K562 (cell line): ENCODE measurements at regions not wholly inside any gene's neighbourhood (a gene's known extent, or its start where the extent isn't known, plus 50 kb on each side); places are given as distances from the start of the nearest gene placed in this dataset.
A peak's percentile ranks its signal among the peaks of the same experiment; 100 is the strongest.

Experiments
- ATAC-seq: fragments of 200-7000 bp; cut with Tn5 transposase; 3 replicates; pipeline ENCODE4 v1.9.1; 2020; ENCODE audit warnings: moderate library complexity
- BruUV-seq: library from RNA; stranded (reverse); fragments of 400-500 nt; replicated peaks from 2 replicates; lab custom pipeline; 2021; lab: Mats Ljungman, UMichigan
- CTCF ChIA-PET: fragments of 300-600 bp; formaldehyde crosslinking; extraction: SDS; loops from one replicate; lab custom pipeline; 2021; ENCODE audit warnings: low intra/inter-chr PET ratio; lab: Yijun Ruan, JAX
- POLR2A ChIA-PET: fragments of 300-600, 350-650 bp; sonication (Branson Sonifier 250); formaldehyde crosslinking; extraction: SDS; loops from one replicate; lab custom pipeline; 2021; ENCODE audit warnings: antibody characterized with exemption, inconsistent platforms; lab: Yijun Ruan, JAX
- DNase-seq, 4 experiments: peaks; one replicate each; pipeline versions ENCODE4 v3.0.0 to v3.0.0-alpha.2; 2011 to 2018; ENCODE audit warnings: low spot score in 3 of 4, mixed read lengths in 3 of 4; ENCODE audit errors: extremely low read depth in 1 of 4
- FAIRE-seq: peaks from 2 replicates; lab custom pipeline; 2011; peaks lifted over from hg19 to GRCh38; lab: Jason Lieb, UNC
- H2AFZ ChIP-seq: 2 replicates; pipeline ENCODE4 v1.6.0; 2011; ENCODE audit warnings: low read depth, low read length, control low read depth, inconsistent platforms
- H3K27ac ChIP-seq: fragments of 200-600 bp; 3 replicates; pipeline ENCODE4 v1.8.0; 2011; ENCODE audit warnings: low read depth, mild to moderate bottlenecking, control low read depth, inconsistent platforms, low read length, moderate library complexity, mixed read lengths; ENCODE audit errors: extremely low read depth
- H3K27me3 ChIP-seq, 2 experiments: fragments of 300-600 bp in 1 of 2; 2 replicates in 1 of 2; 3 replicates in 1 of 2; pipeline versions ENCODE4 v1.6.0 to v1.8.0; 2011; ENCODE audit warnings: inconsistent platforms in 2 of 2, low read length in 2 of 2, mild to moderate bottlenecking in 1 of 2, mixed read lengths in 1 of 2, moderate library complexity in 1 of 2; ENCODE audit not compliant: control insufficient read depth in 2 of 2, insufficient read depth in 2 of 2
- H3K36me3 ChIP-seq: fragments of 300-600 bp; 3 replicates; pipeline ENCODE4 v1.8.0; 2011; ENCODE audit warnings: mild to moderate bottlenecking, low read length, inconsistent platforms; ENCODE audit not compliant: control insufficient read depth, insufficient read depth
- H3K4me1 ChIP-seq, 2 experiments: fragments of 200-600 bp in 1 of 2; replicated peaks in 1 of 2; 2 replicates in 1 of 2; 3 replicates in 1 of 2; pipeline versions ENCODE4 v1.5.1 to v1.8.0; 2011; ENCODE audit warnings: inconsistent platforms in 2 of 2, low read length in 2 of 2, mild to moderate bottlenecking in 1 of 2, mixed read lengths in 1 of 2, moderate library complexity in 1 of 2; ENCODE audit not compliant: control insufficient read depth in 2 of 2, insufficient read depth in 2 of 2
- H3K4me2 ChIP-seq: 2 replicates; pipeline ENCODE4 v1.6.1; 2011; ENCODE audit warnings: low read length, control low read depth, inconsistent platforms, mixed read lengths; ENCODE audit not compliant: insufficient read depth
- H3K4me3 ChIP-seq: fragments of 200-600 bp; sonication (generic), shearing (Covaris generic); 2 replicates; pipeline ENCODE4 v1.5.1; 2016; ENCODE audit warnings: control low read depth, inconsistent platforms
- H3K79me2 ChIP-seq: fragments of 200-600 bp; 3 replicates; pipeline ENCODE4 v1.8.0; 2011; ENCODE audit warnings: low read length, inconsistent platforms; ENCODE audit not compliant: control insufficient read depth, insufficient read depth
- H3K9ac ChIP-seq, 2 experiments: 2 replicates each; pipeline versions ENCODE4 v1.6.0 to v1.6.1; 2011; ENCODE audit warnings: low read depth in 2 of 2, low read length in 2 of 2, control low read depth in 1 of 2, inconsistent platforms in 1 of 2, mild to moderate bottlenecking in 1 of 2, mixed read lengths in 1 of 2; ENCODE audit not compliant: insufficient read depth in 1 of 2
- H3K9me1 ChIP-seq: one replicate; pipeline ENCODE4 v1.6.0; 2011; ENCODE audit warnings: inconsistent platforms, mild to moderate bottlenecking, low read length, moderate library complexity; ENCODE audit not compliant: control insufficient read depth, insufficient read depth
- H3K9me3 ChIP-seq: replicated peaks from 2 replicates; pipeline ENCODE4 v1.5.1; 2011; ENCODE audit warnings: low read depth, low read length, inconsistent platforms; ENCODE audit not compliant: control insufficient read depth, insufficient read depth
- H4K20me1 ChIP-seq: replicated peaks from 2 replicates; pipeline ENCODE4 v1.6.1; 2011; ENCODE audit warnings: low read length, inconsistent platforms, mixed read lengths; ENCODE audit not compliant: control insufficient read depth, insufficient read depth
- FOXK1 ChIP-seq: sonication (generic); formaldehyde crosslinking; IDR thresholded peaks from 2 replicates; pipeline ENCODE4 v1.8.0; 2022; ENCODE audit warnings: missing genetic modification reagents, mild to moderate bottlenecking, borderline replicate concordance
- HDGF ChIP-seq: fragments of 450-650 bp; IDR thresholded peaks from 2 replicates; pipeline ENCODE4 v1.6.1; 2016
- NCOA1 ChIP-seq: fragments of 450-650 bp; IDR thresholded peaks from 2 replicates; pipeline ENCODE4 v1.6.1; 2016; ENCODE audit warnings: low read depth
- ZBTB8A ChIP-seq: fragments of 450-650 bp; IDR thresholded peaks from 2 replicates; pipeline ENCODE4 v1.6.1; 2018; ENCODE audit warnings: mild to moderate bottlenecking, moderate library complexity; ENCODE audit not compliant: partially characterized antibody
- ZNF184 ChIP-seq: sonication (generic); formaldehyde crosslinking; IDR thresholded peaks from 2 replicates; pipeline ENCODE4 v1.5.0; 2020; ENCODE audit warnings: missing genetic modification reagents
- WGBS: fragments of 100-300 bp; shearing (Covaris generic); methylation state at CpG from one replicate; pipeline ENCODE4 v1.1.6; 2016; ENCODE audit warnings: low coverage, mixed read lengths; ENCODE audit not compliant: insufficient coverage; ENCODE audit errors: missing lambda C conversion rate; 5-methylcytosine and 5-hydroxymethylcytosine counted together
- in situ Hi-C: fragments of 300-500 bp; cut with MboI; formaldehyde crosslinking; loops from 4 replicates; pipeline ENCODE4 v1.15.0; 2018; ENCODE audit warnings: inconsistent platforms, mixed read lengths
- intact Hi-C: fragments of 100-400 bp; cut with micrococcal nuclease; formaldehyde crosslinking; loops from 2 replicates; pipeline ENCODE4 v1.14.2; 2022
- TF ChIP-seq, protein P1 (sequence below): fragments of 450-650 bp; IDR thresholded peaks from 2 replicates; pipeline ENCODE4 v1.6.1; 2017; ENCODE audit warnings: antibody characterized with exemption, mild to moderate bottlenecking
- TF ChIP-seq, protein P2 (sequence below), 3 experiments: IDR thresholded peaks in 2 of 3; conservative IDR thresholded peaks in 1 of 3; 2 replicates each; pipeline ENCODE4 v1.5.1; 2011 to 2012; ENCODE audit warnings: low read length in 3 of 3, mild to moderate bottlenecking in 3 of 3, control low read depth in 2 of 3, improper control_type of control experiment in 1 of 3, inconsistent platforms in 1 of 3, low read depth in 1 of 3, mixed read lengths in 1 of 3, moderate library complexity in 1 of 3; ENCODE audit not compliant: insufficient read depth in 2 of 3

DNA sequence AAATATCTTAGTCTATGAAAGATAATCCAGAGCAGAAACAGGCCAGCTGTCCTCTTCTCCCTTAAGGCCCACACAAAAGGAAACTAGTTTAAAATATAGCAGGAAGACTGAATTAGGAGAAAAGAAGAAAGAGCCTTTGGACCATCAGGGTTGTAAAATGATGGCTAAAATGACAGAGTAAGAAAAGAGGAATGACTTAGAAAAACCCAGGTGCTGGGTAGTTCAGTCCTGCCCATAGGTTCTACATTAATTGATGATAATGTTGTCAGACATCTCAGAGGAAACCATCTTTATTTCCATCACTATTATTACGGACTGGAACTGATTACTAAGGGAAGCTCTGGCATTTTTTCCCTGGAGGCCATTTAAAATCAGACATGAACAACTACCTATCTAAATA lies 142.8 kb upstream of the STT3B start (continued):
- TF ChIP-seq, protein P1, sequence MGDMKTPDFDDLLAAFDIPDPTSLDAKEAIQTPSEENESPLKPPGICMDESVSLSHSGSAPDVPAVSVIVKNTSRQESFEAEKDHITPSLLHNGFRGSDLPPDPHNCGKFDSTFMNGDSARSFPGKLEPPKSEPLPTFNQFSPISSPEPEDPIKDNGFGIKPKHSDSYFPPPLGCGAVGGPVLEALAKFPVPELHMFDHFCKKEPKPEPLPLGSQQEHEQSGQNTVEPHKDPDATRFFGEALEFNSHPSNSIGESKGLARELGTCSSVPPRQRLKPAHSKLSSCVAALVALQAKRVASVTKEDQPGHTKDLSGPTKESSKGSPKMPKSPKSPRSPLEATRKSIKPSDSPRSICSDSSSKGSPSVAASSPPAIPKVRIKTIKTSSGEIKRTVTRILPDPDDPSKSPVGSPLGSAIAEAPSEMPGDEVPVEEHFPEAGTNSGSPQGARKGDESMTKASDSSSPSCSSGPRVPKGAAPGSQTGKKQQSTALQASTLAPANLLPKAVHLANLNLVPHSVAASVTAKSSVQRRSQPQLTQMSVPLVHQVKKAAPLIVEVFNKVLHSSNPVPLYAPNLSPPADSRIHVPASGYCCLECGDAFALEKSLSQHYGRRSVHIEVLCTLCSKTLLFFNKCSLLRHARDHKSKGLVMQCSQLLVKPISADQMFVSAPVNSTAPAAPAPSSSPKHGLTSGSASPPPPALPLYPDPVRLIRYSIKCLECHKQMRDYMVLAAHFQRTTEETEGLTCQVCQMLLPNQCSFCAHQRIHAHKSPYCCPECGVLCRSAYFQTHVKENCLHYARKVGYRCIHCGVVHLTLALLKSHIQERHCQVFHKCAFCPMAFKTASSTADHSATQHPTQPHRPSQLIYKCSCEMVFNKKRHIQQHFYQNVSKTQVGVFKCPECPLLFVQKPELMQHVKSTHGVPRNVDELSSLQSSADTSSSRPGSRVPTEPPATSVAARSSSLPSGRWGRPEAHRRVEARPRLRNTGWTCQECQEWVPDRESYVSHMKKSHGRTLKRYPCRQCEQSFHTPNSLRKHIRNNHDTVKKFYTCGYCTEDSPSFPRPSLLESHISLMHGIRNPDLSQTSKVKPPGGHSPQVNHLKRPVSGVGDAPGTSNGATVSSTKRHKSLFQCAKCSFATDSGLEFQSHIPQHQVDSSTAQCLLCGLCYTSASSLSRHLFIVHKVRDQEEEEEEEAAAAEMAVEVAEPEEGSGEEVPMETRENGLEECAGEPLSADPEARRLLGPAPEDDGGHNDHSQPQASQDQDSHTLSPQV, result no peak
- TF ChIP-seq HDGF (no peak), ZBTB8A (no peak), NCOA1 (no peak)
- TF ChIP-seq, all 486 proteins: peak for 0

DNA sequence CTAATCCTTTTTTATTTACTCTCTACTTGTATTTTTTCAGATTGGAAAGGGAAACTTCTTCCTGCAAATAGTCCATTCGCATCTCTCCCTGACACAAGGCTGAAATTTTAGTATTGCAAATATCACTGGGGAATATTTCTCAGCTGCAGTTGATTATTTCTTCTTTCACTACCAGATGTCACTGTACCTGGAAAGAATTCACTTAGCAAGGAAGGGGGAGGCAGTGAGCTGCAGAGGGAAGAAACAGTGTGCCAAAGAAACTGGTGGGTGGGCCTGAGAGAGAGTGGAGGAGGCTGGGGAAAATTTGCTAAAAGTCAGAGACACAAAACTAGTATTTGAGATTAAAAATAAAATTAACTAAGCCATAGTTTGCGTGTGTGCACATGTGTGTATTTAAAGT lies 142.3 kb upstream of the STT3B start:
- no peak for ATAC-seq
- Histone ChIP-seq H3K27ac (no peak overlapping the region), H3K4me3 (no peak overlapping the region), H2AFZ (no peak overlapping the region), H3K4me1 (no peaks in the 10 kb centered on the region), H4K20me1 (no peaks in the 10 kb centered on the region), H3K9ac (no peak overlapping the region), H3K36me3 (no peaks in the 10 kb centered on the region), H3K9me1 (no peaks in the 10 kb centered on the region), H3K27me3 (peaks cover 0 to 4% of the 10 kb centered on the region in 2 experiments; a peak in 1 of 5 replicates), H3K9me3 (no peaks in the 10 kb centered on the region), H3K4me2 (no peak overlapping the region), H3K79me2 (no peaks in the 10 kb centered on the region)
- ChIA-PET POLR2A (interaction anchor here (0.9 to 1.1 kb wide), 2 partner anchors 8 kb away, joined by 3 to 5 read pairs; no protein-coding TSS in a partner anchor), CTCF (no interaction called here)
- 2% methylated on average over 2 of the region's 2 CpGs for WGBS
- no peak for TF ChIP-seq ZNF184 (CRISPR knock-in tag)
- TF ChIP-seq, protein P2, sequence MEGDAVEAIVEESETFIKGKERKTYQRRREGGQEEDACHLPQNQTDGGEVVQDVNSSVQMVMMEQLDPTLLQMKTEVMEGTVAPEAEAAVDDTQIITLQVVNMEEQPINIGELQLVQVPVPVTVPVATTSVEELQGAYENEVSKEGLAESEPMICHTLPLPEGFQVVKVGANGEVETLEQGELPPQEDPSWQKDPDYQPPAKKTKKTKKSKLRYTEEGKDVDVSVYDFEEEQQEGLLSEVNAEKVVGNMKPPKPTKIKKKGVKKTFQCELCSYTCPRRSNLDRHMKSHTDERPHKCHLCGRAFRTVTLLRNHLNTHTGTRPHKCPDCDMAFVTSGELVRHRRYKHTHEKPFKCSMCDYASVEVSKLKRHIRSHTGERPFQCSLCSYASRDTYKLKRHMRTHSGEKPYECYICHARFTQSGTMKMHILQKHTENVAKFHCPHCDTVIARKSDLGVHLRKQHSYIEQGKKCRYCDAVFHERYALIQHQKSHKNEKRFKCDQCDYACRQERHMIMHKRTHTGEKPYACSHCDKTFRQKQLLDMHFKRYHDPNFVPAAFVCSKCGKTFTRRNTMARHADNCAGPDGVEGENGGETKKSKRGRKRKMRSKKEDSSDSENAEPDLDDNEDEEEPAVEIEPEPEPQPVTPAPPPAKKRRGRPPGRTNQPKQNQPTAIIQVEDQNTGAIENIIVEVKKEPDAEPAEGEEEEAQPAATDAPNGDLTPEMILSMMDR (IDR thresholded peaks at IDR 0.05 in 2 of 3, conservative IDR thresholded peaks at IDR 0.05 in 1 of 3; ENCODE audit: insufficient read depth in 2 of 3, low read depth in 1 of 3, low read length in 3 of 3), result 0 out of 6 replicates have a peak, but pooled peaks of 1 of the 3 experiments have one; percentile 4
- no peak for TF ChIP-seq FOXK1 (CRISPR knock-in tag)
- in situ Hi-C loops (no loop called here), intact Hi-C loops (no loop called here)
- FAIRE-seq, result no peak
- no peak for DNase-seq
- no TSS peak for BruUV-seq
